SK-N-MC (cell line): ENCODE measurements at regions not wholly inside any gene's neighbourhood (a gene's known extent, or its start where the extent isn't known, plus 50 kb on each side); places are given as distances from the start of the nearest gene placed in this dataset.

Experiments used
- EZH2 ChIP-seq: fragments of 200-600 bp; sonication (generic); IDR thresholded peaks from one replicate; pipeline ENCODE4 v1.6.1; 2017; ENCODE audit warnings: antibody characterized with exemption
- FOXP2 ChIP-seq: optimal IDR thresholded peaks from 2 replicates; pipeline ENCODE3; 2011; ENCODE audit warnings: mild to moderate bottlenecking, moderate library complexity; ENCODE audit not compliant: insufficient read depth; ENCODE audit errors: extremely low read length, control extremely low read depth
- POLR2AphosphoS5 ChIP-seq: IDR thresholded peaks from 2 replicates; pipeline ENCODE4 v1.6.1; 2012; ENCODE audit warnings: mild to moderate bottlenecking, low read depth, low read length, borderline replicate concordance

DNA sequence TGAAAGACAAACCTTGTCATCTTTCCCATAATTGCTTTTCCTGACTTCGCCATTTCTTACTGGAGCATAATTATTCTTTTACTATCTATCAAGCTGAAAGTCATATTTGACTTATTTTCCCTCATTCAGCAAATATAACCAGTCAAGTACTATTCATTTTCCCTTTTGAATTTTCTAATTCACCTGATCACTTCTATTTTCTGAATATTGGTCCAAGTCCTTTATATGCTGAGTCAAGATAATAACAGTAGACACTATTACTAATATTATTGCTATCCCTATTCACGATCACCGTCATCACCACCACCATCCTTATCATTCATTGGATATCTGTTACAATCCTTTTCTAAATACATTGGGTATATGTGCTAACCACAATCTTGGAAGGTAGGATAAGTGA lies 728.0 kb downstream of the NOVA1 start:
- no peak for TF ChIP-seq POLR2AphosphoS5
- no peak for TF ChIP-seq EZH2
- TF ChIP-seq FOXP2, result no peak
